GM12892 (cell line): ENCODE measurements at regions not wholly inside any gene's neighbourhood (a gene's known extent, or its start where the extent isn't known, plus 50 kb on each side); places are given as distances from the start of the nearest gene placed in this dataset.

Source experiments
- POLR2A ChIP-seq: IDR thresholded peaks from 2 replicates; pipeline ENCODE4 v1.6.1; 2011; ENCODE audit warnings: low read depth, low read length, control low read depth
- POLR2AphosphoS5 ChIP-seq: IDR thresholded peaks from 2 replicates; pipeline ENCODE4 v1.6.1; 2011; ENCODE audit warnings: low read depth, low read length, control low read depth

DNA sequence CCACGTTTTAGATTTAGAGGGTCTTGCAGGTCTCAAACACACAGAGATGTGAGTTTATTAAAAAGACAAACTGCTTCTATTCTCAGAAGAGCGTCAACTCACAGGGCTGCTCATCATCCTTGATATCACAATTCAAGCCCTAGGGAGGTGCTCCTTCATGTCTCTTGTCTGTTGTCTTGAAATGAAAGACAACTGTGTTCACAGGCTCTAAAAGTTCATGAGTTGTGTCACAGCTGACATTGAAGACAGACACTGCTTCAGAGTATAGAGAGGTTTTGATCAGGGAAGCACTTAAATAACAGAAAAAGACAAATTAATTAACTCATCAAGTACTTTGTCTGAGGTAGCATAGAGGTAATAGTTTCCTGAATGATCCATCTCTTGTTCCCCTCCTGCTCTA lies 1917.6 kb upstream of the WWC1 start:
- TF ChIP-seq POLR2A (no peak), POLR2AphosphoS5 (no peak)
